Small intestine (tissue), 7 donors: ENCODE measurements at regions not wholly inside any gene's neighbourhood (a gene's known extent, or its start where the extent isn't known, plus 50 kb on each side); places are given as distances from the start of the nearest gene placed in this dataset.

ENCODE experiments used
- DNase-seq, 2 donors: peaks; one replicate each; pipeline versions ENCODE4 v3.0.0 to v3.0.0-alpha.2; 2013
- FAIRE-seq: peaks from 2 replicates; lab custom pipeline; 2012; peaks lifted over from hg19 to GRCh38; lab: Jason Lieb, UNC
- H3K27ac ChIP-seq, 3 donors: one replicate each; pipeline ENCODE4 v1.5.1; 2013; ENCODE audit warnings: low read length in 2 of 3, mild to moderate bottlenecking in 2 of 3, control low read depth in 1 of 3, inconsistent platforms in 1 of 3, low read depth in 1 of 3, moderate library complexity in 1 of 3
- H3K27me3 ChIP-seq, 3 donors: one replicate each; pipeline ENCODE4 v1.6.1; 2013; ENCODE audit warnings: low read length in 3 of 3, inconsistent platforms in 1 of 3; ENCODE audit not compliant: control insufficient read depth in 3 of 3, insufficient read depth in 3 of 3
- H3K36me3 ChIP-seq, 3 donors: one replicate each; pipeline ENCODE4 v1.6.1; 2013; ENCODE audit warnings: low read length in 3 of 3, inconsistent platforms in 1 of 3, low read depth in 1 of 3, mild to moderate bottlenecking in 1 of 3, moderate library complexity in 1 of 3; ENCODE audit not compliant: control insufficient read depth in 3 of 3, insufficient read depth in 2 of 3
- H3K4me1 ChIP-seq, 3 donors: one replicate each; pipeline ENCODE4 v1.6.1; 2013; ENCODE audit warnings: low read length in 2 of 3, inconsistent platforms in 1 of 3, low read depth in 1 of 3, mild to moderate bottlenecking in 1 of 3, moderate library complexity in 1 of 3; ENCODE audit not compliant: control insufficient read depth in 3 of 3, insufficient read depth in 2 of 3
- H3K4me3 ChIP-seq, 3 donors: one replicate each; pipeline ENCODE4 v1.5.1; 2013; ENCODE audit warnings: low read length in 3 of 3, control low read depth in 1 of 3, inconsistent platforms in 1 of 3, low read depth in 1 of 3, mild to moderate bottlenecking in 1 of 3, moderate library complexity in 1 of 3
- H3K9me3 ChIP-seq, 2 donors: one replicate each; pipeline ENCODE4 v1.6.1; 2013; ENCODE audit warnings: low read depth in 1 of 2, low read length in 1 of 2; ENCODE audit not compliant: control insufficient read depth in 2 of 2, insufficient read depth in 1 of 2
- WGBS, 3 donors: extraction: QIAGEN DNeasy Blood & Tissue Kit; methylation state at CpG; one replicate each; pipeline ENCODE4 v1.1.7; 2013; 5-methylcytosine and 5-hydroxymethylcytosine counted together
- donor health status: healthy with polysubstance abuse.
- donor health status: control.
- donor health status: control.
- donor health status: Bipolar disorder and iron deficiency.
- donor health status: healthy.

GRCh38 chr4:53780736-53781400 is 189.6 kb upstream of the LNX1 start:
- peak overlapping the region in 1 of 3 donors; percentile 71 for H3K27ac ChIP-seq
- no peaks in the 10 kb centered on the region for H3K9me3 ChIP-seq
- no peak overlapping the region for H3K4me3 ChIP-seq
- peaks cover 0 to 9% (median 0%) of the 10 kb centered on the region in 3 donors for H3K27me3 ChIP-seq
- DNase-seq: no peak
- no peak for FAIRE-seq
- 89 to 93% (median 92%) methylated on average over 4 of the region's 4 CpGs for WGBS, 3 donors
- H3K4me1 ChIP-seq: no peaks in the 10 kb centered on the region
- H3K36me3 ChIP-seq: no peaks in the 10 kb centered on the region

GRCh38 chr4:53779025-53779424 is 187.7 kb upstream of the LNX1 start:
- Histone ChIP-seq H3K27me3 (peaks cover 0 to 9% (median 0%) of the 10 kb centered on the region in 3 donors), H3K4me3 (no peak overlapping the region), H3K36me3 (no peaks in the 10 kb centered on the region), H3K4me1 (no peaks in the 10 kb centered on the region), H3K27ac (no peak overlapping the region), H3K9me3 (no peaks in the 10 kb centered on the region)
- DNase-seq (no peak), FAIRE-seq (no peak)
- 71 to 82% (median 76%) methylated on average over 3 of the region's 3 CpGs for WGBS, 3 donors

- no peaks in the 10 kb centered on the region for H3K36me3 ChIP-seq
- H3K27ac ChIP-seq: no peak overlapping the region
- 64 to 74% (median 69%) methylated on average over 2 of the region's 2 CpGs for WGBS, 3 donors
- no peaks in the 10 kb centered on the region for H3K9me3 ChIP-seq
- DNase-seq (no peak), FAIRE-seq (no peak)
- no peak overlapping the region for H3K4me3 ChIP-seq
- H3K27me3 ChIP-seq: peaks cover 0 to 9% (median 0%) of the 10 kb centered on the region in 3 donors
- H3K4me1 ChIP-seq: no peaks in the 10 kb centered on the region
These were observed 186.9 kb upstream of the LNX1 start for GRCh38 chr4:53778155-53778554.

GRCh38 chr4:53777244-53777984 is 186.1 kb upstream of the LNX1 start:
- Histone ChIP-seq H3K36me3 (no peaks in the 10 kb centered on the region), H3K9me3 (no peaks in the 10 kb centered on the region), H3K27ac (no peak overlapping the region), H3K4me1 (no peaks in the 10 kb centered on the region), H3K27me3 (peaks cover 0 to 9% (median 0%) of the 10 kb centered on the region in 3 donors), H3K4me3 (no peak overlapping the region)
- no peak for DNase-seq
- 49 to 64% (median 63%) methylated on average over 4 of the region's 4 CpGs for WGBS, 3 donors
- no peak for FAIRE-seq

- WGBS, 3 donors: 93 to 95% (median 94%) methylated on average over 2 of the region's 2 CpGs
- Histone ChIP-seq H3K27ac (no peak overlapping the region), H3K4me3 (no peak overlapping the region), H3K27me3 (peaks cover 0 to 9% (median 0%) of the 10 kb centered on the region in 3 donors), H3K4me1 (no peaks in the 10 kb centered on the region), H3K9me3 (no peaks in the 10 kb centered on the region), H3K36me3 (no peaks in the 10 kb centered on the region)
- DNase-seq (no peak), FAIRE-seq (no peak)
These were observed 184.9 kb upstream of the LNX1 start for GRCh38 chr4:53776141-53776540.

- WGBS, 3 donors: 85 to 93% (median 91%) methylated on average over 4 of the region's 4 CpGs
- FAIRE-seq: no peak
These were observed 184.1 kb upstream of the LNX1 start for GRCh38 chr4:53775381-53775780.

GRCh38 chr4:53771326-53771725 is 180.0 kb upstream of the LNX1 start:
- DNase-seq (no peak), FAIRE-seq (no peak)
- Histone ChIP-seq H3K4me1 (no peaks in the 10 kb centered on the region), H3K9me3 (no peaks in the 10 kb centered on the region), H3K36me3 (no peaks in the 10 kb centered on the region), H3K27me3 (no peaks in the 10 kb centered on the region), H3K27ac (no peak overlapping the region), H3K4me3 (no peak overlapping the region)
- WGBS, 3 donors: 63 to 85% (median 85%) methylated on average over 3 of the region's 3 CpGs

More at GRCh38 chr4:53775381-53775780, 184.1 kb upstream of the LNX1 start:
- Histone ChIP-seq H3K36me3 (no peaks in the 10 kb centered on the region), H3K4me1 (no peaks in the 10 kb centered on the region), H3K4me3 (no peak overlapping the region), H3K27me3 (peaks cover 0 to 6% (median 0%) of the 10 kb centered on the region in 3 donors), H3K27ac (no peak overlapping the region), H3K9me3 (no peaks in the 10 kb centered on the region)
- DNase-seq: no peak

GRCh38 chr4:53767482-53767881 is 176.2 kb upstream of the LNX1 start:
- no peak overlapping the region for H3K27ac ChIP-seq
- no peaks in the 10 kb centered on the region for H3K9me3 ChIP-seq
- no peaks in the 10 kb centered on the region for H3K4me1 ChIP-seq
- no peak for DNase-seq
- no peaks in the 10 kb centered on the region for H3K27me3 ChIP-seq
- WGBS, 3 donors: 57 to 62% (median 59%) methylated on average over 2 of the region's 2 CpGs
- H3K4me3 ChIP-seq: no peak overlapping the region
- H3K36me3 ChIP-seq: no peaks in the 10 kb centered on the region
- FAIRE-seq: no peak
